Trophoblast cell (in vitro differentiated cells and primary cell): ENCODE measurements at regions not wholly inside any gene's neighbourhood (a gene's known extent, or its start where the extent isn't known, plus 50 kb on each side); places are given as distances from the start of the nearest gene placed in this dataset.

ENCODE experiments used
- DNase-seq, 2 donors: peaks; one replicate each; pipeline ENCODE4 v3.0.0-alpha.2; 2016
- H2AFZ ChIP-seq: 2 replicates; pipeline ENCODE4 v1.6.1; 2013; ENCODE audit warnings: low read length, moderate library complexity, mild to moderate bottlenecking; ENCODE audit not compliant: insufficient read depth, poor library complexity
- H2AK5ac ChIP-seq: 2 replicates; pipeline ENCODE4 v1.6.1; 2013; ENCODE audit warnings: mild to moderate bottlenecking, low read length
- H2BK120ac ChIP-seq: 2 replicates; pipeline ENCODE4 v1.6.1; 2013; ENCODE audit warnings: low read length, mild to moderate bottlenecking, moderate library complexity; ENCODE audit not compliant: insufficient read depth, poor library complexity
- H2BK12ac ChIP-seq: 2 replicates; pipeline ENCODE4 v1.6.1; 2013; ENCODE audit warnings: mild to moderate bottlenecking, low read length, moderate library complexity
- H2BK5ac ChIP-seq: 2 replicates; pipeline ENCODE4 v1.6.1; 2013; ENCODE audit warnings: low read length, low read depth, moderate library complexity, mild to moderate bottlenecking; ENCODE audit not compliant: poor library complexity
- H3K14ac ChIP-seq: 2 replicates; pipeline ENCODE4 v1.6.1; 2013; ENCODE audit warnings: mild to moderate bottlenecking, low read length
- H3K18ac ChIP-seq: 2 replicates; pipeline ENCODE4 v1.6.1; 2013; ENCODE audit warnings: mild to moderate bottlenecking, low read length
- H3K23ac ChIP-seq: 2 replicates; pipeline ENCODE4 v1.6.1; 2013; ENCODE audit warnings: low read length
- H3K27ac ChIP-seq: 2 replicates; pipeline ENCODE4 v1.5.1; 2013; ENCODE audit warnings: low read depth, mild to moderate bottlenecking, inconsistent platforms, low read length, moderate library complexity
- H3K27me3 ChIP-seq: 2 replicates; pipeline ENCODE4 v1.6.1; 2013; ENCODE audit warnings: inconsistent platforms, mild to moderate bottlenecking, low read length, moderate library complexity; ENCODE audit not compliant: insufficient read depth
- H3K36me3 ChIP-seq, 2 experiments: 1 replicate in 1 of 2; 2 replicates in 1 of 2; pipeline ENCODE4 v1.6.1; 2013; ENCODE audit warnings: low read length in 2 of 2, mild to moderate bottlenecking in 2 of 2, moderate library complexity in 1 of 2; ENCODE audit not compliant: insufficient read depth in 2 of 2, control insufficient read depth in 1 of 2
- H3K4ac ChIP-seq: 2 replicates; pipeline ENCODE4 v1.6.1; 2013; ENCODE audit warnings: low read depth, mild to moderate bottlenecking, low read length, moderate library complexity
- H3K4me1 ChIP-seq, 2 experiments: 1 replicate in 1 of 2; 2 replicates in 1 of 2; pipeline ENCODE4 v1.6.1; 2013; ENCODE audit warnings: low read length in 2 of 2, mild to moderate bottlenecking in 2 of 2, moderate library complexity in 1 of 2; ENCODE audit not compliant: insufficient read depth in 2 of 2, control insufficient read depth in 1 of 2
- H3K4me2 ChIP-seq: 2 replicates; pipeline ENCODE4 v1.6.1; 2013; ENCODE audit warnings: inconsistent platforms, mild to moderate bottlenecking, low read length, moderate library complexity
- H3K4me3 ChIP-seq: 2 replicates; pipeline ENCODE4 v1.5.1; 2013; ENCODE audit warnings: mild to moderate bottlenecking, low read depth, low read length, inconsistent platforms
- H3K79me1 ChIP-seq: one replicate; pipeline ENCODE4 v1.6.1; 2013; ENCODE audit warnings: low read length
- H3K79me2 ChIP-seq: 2 replicates; pipeline ENCODE4 v1.6.1; 2013; ENCODE audit warnings: low read length, mild to moderate bottlenecking; ENCODE audit not compliant: control insufficient read depth, insufficient read depth, poor library complexity
- H3K9ac ChIP-seq: 2 replicates; pipeline ENCODE4 v1.6.1; 2013; ENCODE audit warnings: mild to moderate bottlenecking, low read length
- H3K9me3 ChIP-seq: 2 replicates; pipeline ENCODE4 v1.6.1; 2013; ENCODE audit warnings: low read depth, mild to moderate bottlenecking, control low read depth, inconsistent platforms, low read length; ENCODE audit not compliant: insufficient read depth
- H4K12ac ChIP-seq: 2 replicates; pipeline ENCODE4 v1.6.1; 2013; ENCODE audit warnings: low read depth, mild to moderate bottlenecking, low read length, moderate library complexity
- H4K8ac ChIP-seq: 2 replicates; pipeline ENCODE4 v1.6.1; 2013; ENCODE audit warnings: low read depth, mild to moderate bottlenecking, low read length, moderate library complexity
- H4K91ac ChIP-seq: one replicate; pipeline ENCODE4 v1.6.1; 2013; ENCODE audit warnings: low read depth, mild to moderate bottlenecking, low read length, moderate library complexity
- WGBS: extraction: QIAGEN DNeasy Blood & Tissue Kit; methylation state at CpG from one replicate; pipeline ENCODE4 v1.1.7; 2013; ENCODE audit warnings: missing lambda C conversion rate; ENCODE audit not compliant: insufficient read length, insufficient coverage; ENCODE audit errors: extremely low coverage; 5-methylcytosine and 5-hydroxymethylcytosine counted together

- DNase-seq: no peak
- H3K4me1 ChIP-seq: peaks cover 3 to 4% of the 10 kb centered on the region in 2 experiments
- H2BK12ac ChIP-seq: no peak overlapping the region
- H3K4ac ChIP-seq: no peak overlapping the region
- WGBS: no CpG with 5 or more reads among the region's 2 CpGs
- no peak overlapping the region for H3K23ac ChIP-seq
- H4K12ac ChIP-seq: no peak overlapping the region
- no peak overlapping the region for H2AK5ac ChIP-seq
- H3K9ac ChIP-seq: no peak overlapping the region
- H3K4me3 ChIP-seq: no peak overlapping the region
- H2AFZ ChIP-seq: no peak overlapping the region
- no peaks in the 10 kb centered on the region for H3K36me3 ChIP-seq
- no peak overlapping the region for H3K14ac ChIP-seq
- H3K79me1 ChIP-seq: no peaks in the 10 kb centered on the region
- H3K18ac ChIP-seq: no peak overlapping the region
- H3K27me3 ChIP-seq: peaks cover 19% of the 10 kb centered on the region
- H2BK5ac ChIP-seq: no peak overlapping the region
- no peak overlapping the region for H2BK120ac ChIP-seq
- H3K4me2 ChIP-seq: no peak overlapping the region
- no peaks in the 10 kb centered on the region for H3K9me3 ChIP-seq
- no peak overlapping the region for H3K27ac ChIP-seq
- H4K8ac ChIP-seq: no peak overlapping the region
- no peak overlapping the region for H4K91ac ChIP-seq
- no peaks in the 10 kb centered on the region for H3K79me2 ChIP-seq
Measured at GRCh38 chr15:96404560-96404959, 74.1 kb downstream of the NR2F2 start.

GRCh38 chr15:96406291-96406690 lies 75.8 kb downstream of the NR2F2 start:
- H2BK120ac ChIP-seq: no peak overlapping the region
- no peak overlapping the region for H3K9ac ChIP-seq
- H3K9me3 ChIP-seq: no peaks in the 10 kb centered on the region
- H3K4me1 ChIP-seq: peaks cover 4 to 5% of the 10 kb centered on the region in 2 experiments
- H3K36me3 ChIP-seq: no peaks in the 10 kb centered on the region
- H3K79me1 ChIP-seq: no peaks in the 10 kb centered on the region
- no peak overlapping the region for H3K23ac ChIP-seq
- H2BK12ac ChIP-seq: no peak overlapping the region
- H3K4me3 ChIP-seq: no peak overlapping the region
- no peak overlapping the region for H2AFZ ChIP-seq
- H4K8ac ChIP-seq: no peak overlapping the region
- no CpG with 5 or more reads among the region's 3 CpGs for WGBS
- no peak overlapping the region for H4K91ac ChIP-seq
- no peak overlapping the region for H2BK5ac ChIP-seq
- DNase-seq: no peak
- no peak overlapping the region for H2AK5ac ChIP-seq
- no peak overlapping the region for H3K4me2 ChIP-seq
- no peak overlapping the region for H3K27ac ChIP-seq
- H3K4ac ChIP-seq: no peak overlapping the region
- no peak overlapping the region for H3K18ac ChIP-seq
- H3K14ac ChIP-seq: no peak overlapping the region
- H3K79me2 ChIP-seq: no peaks in the 10 kb centered on the region
- H3K27me3 ChIP-seq: peaks cover 35% of the 10 kb centered on the region
- no peak overlapping the region for H4K12ac ChIP-seq

DNA sequence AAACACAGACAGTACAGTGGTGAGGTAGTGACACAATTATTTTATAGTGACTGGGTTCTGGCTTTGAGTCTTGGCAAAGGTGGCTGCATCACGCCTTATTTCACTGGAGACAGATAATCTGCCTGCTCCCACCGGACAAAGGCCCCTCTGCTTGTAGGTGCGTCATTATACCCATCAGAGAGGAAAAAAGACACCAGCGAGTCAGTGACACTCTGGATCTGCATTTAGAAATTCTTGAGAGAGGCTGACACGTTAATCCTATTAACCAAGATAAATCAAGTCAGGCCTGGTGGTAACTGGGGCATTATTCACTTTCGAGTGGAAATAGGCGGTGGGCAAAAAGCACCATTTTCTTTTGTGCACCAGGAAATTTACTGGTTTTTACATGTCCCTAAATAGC lies 76.2 kb downstream of the NR2F2 start:
- Histone ChIP-seq H2AFZ (no peak overlapping the region), H3K4me2 (no peak overlapping the region), H2BK5ac (no peak overlapping the region), H3K79me2 (no peaks in the 10 kb centered on the region), H4K12ac (no peak overlapping the region), H3K27ac (no peak overlapping the region), H3K9ac (no peak overlapping the region), H3K4me3 (no peak overlapping the region), H4K91ac (no peak overlapping the region), H3K4me1 (peaks cover 4 to 5% of the 10 kb centered on the region in 2 experiments), H3K18ac (no peak overlapping the region), H2AK5ac (no peak overlapping the region), H3K14ac (no peak overlapping the region), H4K8ac (no peak overlapping the region), H3K36me3 (no peaks in the 10 kb centered on the region), H3K79me1 (no peaks in the 10 kb centered on the region), H3K4ac (no peak overlapping the region), H3K23ac (no peak overlapping the region), H2BK120ac (no peak overlapping the region), H3K9me3 (no peaks in the 10 kb centered on the region), H2BK12ac (no peak overlapping the region), H3K27me3 (peaks cover 35% of the 10 kb centered on the region)
- WGBS: no CpG with 5 or more reads among the region's 7 CpGs
- DNase-seq: no peak

DNA sequence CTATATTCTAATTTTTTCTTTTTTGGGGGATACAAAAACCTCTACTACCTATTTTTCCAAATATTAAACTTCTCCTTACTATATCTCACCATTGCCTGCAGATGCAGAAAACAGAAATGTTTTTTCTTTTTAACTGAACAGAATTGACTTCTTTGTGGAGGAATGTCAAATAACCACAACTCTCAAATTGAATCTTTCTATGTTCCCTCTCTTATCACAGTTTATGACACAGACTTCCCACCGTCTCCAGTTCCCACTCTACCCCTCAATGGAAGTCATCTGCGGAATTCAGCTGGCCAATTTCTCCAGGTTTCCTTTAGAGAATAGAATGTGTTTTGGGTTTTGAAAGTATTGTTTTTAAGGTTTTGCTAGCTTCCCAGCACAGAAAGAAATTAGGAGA lies 77.0 kb downstream of the NR2F2 start:
- Histone ChIP-seq H3K79me1 (no peaks in the 10 kb centered on the region), H3K9me3 (no peaks in the 10 kb centered on the region), H2BK12ac (no peak overlapping the region), H2BK5ac (no peak overlapping the region), H3K4me2 (no peak overlapping the region), H2AFZ (no peak overlapping the region), H3K27ac (no peak overlapping the region), H4K91ac (no peak overlapping the region), H3K18ac (no peak overlapping the region), H3K36me3 (no peaks in the 10 kb centered on the region), H3K9ac (no peak overlapping the region), H4K8ac (no peak overlapping the region), H3K4ac (no peak overlapping the region), H3K27me3 (peaks cover 36% of the 10 kb centered on the region), H3K14ac (no peak overlapping the region), H2BK120ac (no peak overlapping the region), H3K79me2 (no peaks in the 10 kb centered on the region), H3K4me1 (peaks cover 4 to 5% of the 10 kb centered on the region in 2 experiments), H2AK5ac (no peak overlapping the region), H3K4me3 (no peak overlapping the region), H3K23ac (no peak overlapping the region), H4K12ac (no peak overlapping the region)
- no CpG with 5 or more reads among the region's 2 CpGs for WGBS
- no peak for DNase-seq
